Colonic mucosa (tissue), 4 donors: ENCODE measurements at regions not wholly inside any gene's neighbourhood (a gene's known extent, or its start where the extent isn't known, plus 50 kb on each side); places are given as distances from the start of the nearest gene placed in this dataset.

Experiments
- DNase-seq: peaks from one replicate; pipeline ENCODE4 v3.0.0-alpha.2; 2020
- H3K27ac ChIP-seq: fragments of 200-600 bp; one replicate; pipeline ENCODE4 v1.8.0; 2021
- H3K27me3 ChIP-seq: fragments of 200-600 bp; one replicate; pipeline ENCODE4 v1.8.0; 2021
- H3K36me3 ChIP-seq: fragments of 200-600 bp; one replicate; pipeline ENCODE4 v1.8.0; 2021
- H3K4me1 ChIP-seq: fragments of 200-600 bp; one replicate; pipeline ENCODE4 v1.8.0; 2021; ENCODE audit warnings: mild to moderate bottlenecking
- H3K4me3 ChIP-seq: fragments of 200-600 bp; one replicate; pipeline ENCODE4 v1.8.0; 2021
- H3K9ac ChIP-seq, 2 donors: one replicate each; pipeline ENCODE4 v1.7.0; 2013; ENCODE audit warnings: control low read depth in 2 of 2, low read depth in 2 of 2, low read length in 2 of 2
- H3K9me3 ChIP-seq: fragments of 200-600 bp; one replicate; pipeline ENCODE4 v1.8.0; 2021
- CTCF ChIP-seq: fragments of 200-600 bp; IDR thresholded peaks from one replicate; pipeline ENCODE4 v1.8.0; 2022; ENCODE audit warnings: antibody characterized with exemption, mild to moderate bottlenecking
- intact Hi-C: fragments of 100-400 bp; cut with DNase I; formaldehyde crosslinking; loops from one replicate; pipeline ENCODE4 v1.14.1; 2022
- donor health status: healthy.
- donor health status: DM: no; HTN: no; CAD: no.
- donor health status: DM: no; HTN: no; CAD: no.

- H3K9me3 ChIP-seq = no peaks in the 10 kb centered on the region
- no peak for TF ChIP-seq CTCF
- no peak overlapping the region for H3K9ac ChIP-seq
- intact Hi-C loops = no loop called here
- no peaks in the 10 kb centered on the region for H3K4me1 ChIP-seq
- no peak overlapping the region for H3K4me3 ChIP-seq
- no peaks in the 10 kb centered on the region for H3K27me3 ChIP-seq
- DNase-seq = no peak
- H3K36me3 ChIP-seq = no peaks in the 10 kb centered on the region
- no peak overlapping the region for H3K27ac ChIP-seq
Observed at GRCh38 chr1:59022799-59023198, 239.0 kb upstream of the JUN start.

GRCh38 chr1:59025201-59025600 is 241.4 kb upstream of the JUN start:
- Histone ChIP-seq H3K9me3 (no peaks in the 10 kb centered on the region), H3K36me3 (no peaks in the 10 kb centered on the region), H3K4me3 (no peak overlapping the region), H3K4me1 (no peaks in the 10 kb centered on the region), H3K27ac (no peak overlapping the region), H3K27me3 (no peaks in the 10 kb centered on the region), H3K9ac (no peak overlapping the region)
- DNase-seq = no peak
- intact Hi-C loops = no loop called here
- TF ChIP-seq CTCF = no peak

- no peaks in the 10 kb centered on the region for H3K9me3 ChIP-seq
- H3K36me3 ChIP-seq = no peaks in the 10 kb centered on the region
- H3K9ac ChIP-seq = no peak overlapping the region
- H3K27me3 ChIP-seq = no peaks in the 10 kb centered on the region
- DNase-seq = no peak
- H3K4me3 ChIP-seq = no peak overlapping the region
- H3K27ac ChIP-seq = no peak overlapping the region
- no peaks in the 10 kb centered on the region for H3K4me1 ChIP-seq
- TF ChIP-seq CTCF = no peak
- intact Hi-C loops = no loop called here
Observed at GRCh38 chr1:59025898-59026426, 242.1 kb upstream of the JUN start.

- Histone ChIP-seq H3K27me3 (no peaks in the 10 kb centered on the region), H3K9me3 (no peaks in the 10 kb centered on the region), H3K36me3 (no peaks in the 10 kb centered on the region), H3K9ac (no peak overlapping the region), H3K4me3 (no peak overlapping the region), H3K4me1 (no peaks in the 10 kb centered on the region), H3K27ac (no peak overlapping the region)
- no peak for TF ChIP-seq CTCF
- DNase-seq = no peak
- intact Hi-C loops = no loop called here
Observed at GRCh38 chr1:59026472-59026948, 242.7 kb upstream of the JUN start.

GRCh38 chr1:59027177-59027576 is 243.3 kb upstream of the JUN start:
- no peak overlapping the region for H3K27ac ChIP-seq
- H3K4me3 ChIP-seq = no peak overlapping the region
- H3K36me3 ChIP-seq = no peaks in the 10 kb centered on the region
- intact Hi-C loops = no loop called here
- H3K9me3 ChIP-seq = no peaks in the 10 kb centered on the region
- H3K4me1 ChIP-seq = no peaks in the 10 kb centered on the region
- H3K27me3 ChIP-seq = no peaks in the 10 kb centered on the region
- no peak overlapping the region for H3K9ac ChIP-seq
- no peak for TF ChIP-seq CTCF
- DNase-seq = no peak
